22Rv1 (cell line): ENCODE measurements at regions not wholly inside any gene's neighbourhood (a gene's known extent, or its start where the extent isn't known, plus 50 kb on each side); places are given as distances from the start of the nearest gene placed in this dataset.

Source experiments
- H3K27ac ChIP-seq: fragments of 450-650 bp; 2 replicates; pipeline ENCODE4 v1.5.1; 2017
- CTCF ChIP-seq: fragments of 450-650 bp; IDR thresholded peaks from 2 replicates; pipeline ENCODE4 v1.5.1; 2017; ENCODE audit warnings: mild to moderate bottlenecking
- ZFX ChIP-seq: fragments of 450-650 bp; IDR thresholded peaks from 2 replicates; pipeline ENCODE4 v1.6.1; 2017; ENCODE audit warnings: antibody characterized with exemption, borderline replicate concordance

- TF ChIP-seq CTCF (no peak), ZFX (no peak)
- no peak overlapping the region for H3K27ac ChIP-seq
These were observed 245.8 kb downstream of the GLRX3 start for GRCh38 chr10:130382031-130382430.

DNA sequence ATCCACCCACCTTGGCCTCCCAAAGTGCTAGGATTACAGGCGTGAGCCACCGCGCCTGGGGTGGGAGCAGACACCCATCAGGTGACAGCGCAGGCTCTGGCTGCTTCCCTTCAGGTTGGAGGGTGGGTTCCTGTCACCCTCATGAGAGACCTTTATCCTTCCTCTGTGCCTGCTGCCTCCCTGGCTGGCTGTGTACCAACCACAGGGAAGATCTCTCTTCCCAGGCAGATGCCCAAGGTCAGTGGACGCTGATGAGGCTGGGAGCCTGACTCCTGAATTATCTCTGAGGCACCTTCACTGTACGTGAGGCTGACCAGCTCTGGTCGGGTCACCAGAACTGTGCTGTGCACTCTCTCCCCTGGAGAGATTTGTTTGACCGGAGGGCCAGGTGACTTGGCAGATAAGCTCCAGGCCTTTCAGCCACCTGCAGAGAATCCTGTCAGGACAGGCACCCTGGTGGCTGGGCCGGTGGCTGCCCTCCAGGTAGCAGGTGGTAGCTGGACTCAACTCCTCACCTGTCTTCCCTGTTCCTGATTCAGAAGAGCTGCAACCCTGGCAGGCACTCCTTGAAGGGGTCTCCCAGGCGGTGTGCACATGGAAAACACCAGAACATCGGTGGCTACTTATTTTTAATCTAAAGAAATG lies 251.9 kb downstream of the GLRX3 start:
- H3K27ac ChIP-seq, result no peak overlapping the region
- TF ChIP-seq CTCF (no peak), ZFX (no peak)

GRCh38 chr10:130388746-130389145 lies 252.6 kb downstream of the GLRX3 start:
- TF ChIP-seq CTCF, result no peak
- no peak for TF ChIP-seq ZFX
- H3K27ac ChIP-seq, result no peak overlapping the region

- no peak overlapping the region for H3K27ac ChIP-seq
- no peak for TF ChIP-seq CTCF
- no peak for TF ChIP-seq ZFX
These were observed 253.7 kb downstream of the GLRX3 start for GRCh38 chr10:130389906-130390305.

DNA sequence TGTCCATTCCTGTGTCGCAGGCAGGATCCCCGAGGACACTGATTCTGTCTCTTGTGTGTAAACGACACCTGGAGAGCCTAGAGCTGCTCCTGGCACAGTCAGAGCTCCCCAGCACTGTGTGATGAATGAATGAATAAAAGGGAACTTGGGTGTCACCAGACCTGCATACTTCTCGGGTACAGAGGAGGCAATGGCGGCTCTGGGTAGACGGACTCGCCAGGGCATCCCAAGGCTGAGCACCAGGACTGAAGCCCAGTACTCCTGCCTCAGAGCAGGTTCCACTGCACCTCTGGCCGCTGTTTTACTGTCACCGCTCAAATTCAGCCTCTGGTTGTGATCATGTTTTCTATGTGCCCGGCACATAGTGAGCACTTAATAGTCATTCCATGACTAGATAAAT lies 255.8 kb downstream of the GLRX3 start:
- TF ChIP-seq ZFX (no peak), CTCF (no peak)
- H3K27ac ChIP-seq, result no peak overlapping the region

DNA sequence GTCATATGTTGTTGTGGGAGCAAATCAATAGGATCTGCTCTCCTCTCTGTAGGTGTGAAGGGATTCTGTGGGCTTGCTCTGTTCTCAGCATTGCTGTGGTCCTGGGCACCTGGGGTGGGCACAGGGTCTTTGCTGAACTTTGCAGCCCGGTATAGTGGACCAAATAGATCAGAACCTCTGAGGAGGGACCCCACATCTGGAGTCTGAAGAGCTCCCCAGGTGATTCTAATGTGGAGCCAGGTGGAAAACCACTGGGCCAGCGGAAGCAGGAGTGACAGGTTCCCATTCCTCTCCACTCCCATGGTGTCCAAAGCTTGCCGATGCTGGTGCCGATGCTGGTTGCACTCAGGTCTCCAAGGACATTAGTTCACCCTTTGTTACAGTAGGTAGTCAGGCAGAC lies 257.2 kb downstream of the GLRX3 start:
- no peak for TF ChIP-seq ZFX
- no peak for TF ChIP-seq CTCF
- H3K27ac ChIP-seq, result no peak overlapping the region

- TF ChIP-seq ZFX (no peak), CTCF (no peak)
- no peak overlapping the region for H3K27ac ChIP-seq
These were observed 258.6 kb downstream of the GLRX3 start for GRCh38 chr10:130394832-130395231.
